GM20000 (cell line): ENCODE measurements at regions not wholly inside any gene's neighbourhood (a gene's known extent, or its start where the extent isn't known, plus 50 kb on each side); places are given as distances from the start of the nearest gene placed in this dataset.

Experiments used
- DNase-seq: peaks from one replicate; pipeline ENCODE4 v3.0.0; 2012; ENCODE audit warnings: low spot score
- CTCF ChIP-seq: IDR thresholded peaks from 2 replicates; pipeline ENCODE4 v1.5.1; 2012; ENCODE audit warnings: mild to moderate bottlenecking, control low read depth; ENCODE audit errors: extremely low read depth, missing control alignments

GRCh38 chr9:99445920-99446319, 223.8 kb downstream of the SEC61B start:
- no peak for TF ChIP-seq CTCF
- no peak for DNase-seq

- TF ChIP-seq CTCF: no peak
- DNase-seq: no peak
Measured at GRCh38 chr9:99447951-99448350, 225.9 kb downstream of the SEC61B start.

DNA sequence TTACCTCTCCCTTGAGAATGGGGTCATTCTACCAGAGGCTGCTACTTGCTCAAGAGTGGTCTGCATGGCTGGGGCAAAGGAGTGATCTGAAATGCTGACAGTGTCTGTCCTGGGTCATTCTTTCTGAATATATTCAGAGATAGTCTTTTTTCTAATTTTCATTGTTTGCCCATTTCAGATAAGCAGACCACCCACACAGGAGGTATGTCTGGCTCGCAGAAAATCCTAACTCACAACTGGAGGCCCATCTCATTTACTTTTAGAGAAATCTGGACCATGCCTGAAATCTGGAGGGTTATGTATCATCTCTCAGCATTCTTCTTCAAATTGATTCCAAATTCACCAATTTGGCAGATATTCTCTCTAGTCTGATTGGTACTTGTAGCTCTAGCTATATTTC, 227.6 kb downstream of the SEC61B start:
- no peak for DNase-seq
- TF ChIP-seq CTCF: no peak

GRCh38 chr9:99451112-99451606, 229.1 kb downstream of the SEC61B start:
- TF ChIP-seq CTCF: no peak
- no peak for DNase-seq

DNA sequence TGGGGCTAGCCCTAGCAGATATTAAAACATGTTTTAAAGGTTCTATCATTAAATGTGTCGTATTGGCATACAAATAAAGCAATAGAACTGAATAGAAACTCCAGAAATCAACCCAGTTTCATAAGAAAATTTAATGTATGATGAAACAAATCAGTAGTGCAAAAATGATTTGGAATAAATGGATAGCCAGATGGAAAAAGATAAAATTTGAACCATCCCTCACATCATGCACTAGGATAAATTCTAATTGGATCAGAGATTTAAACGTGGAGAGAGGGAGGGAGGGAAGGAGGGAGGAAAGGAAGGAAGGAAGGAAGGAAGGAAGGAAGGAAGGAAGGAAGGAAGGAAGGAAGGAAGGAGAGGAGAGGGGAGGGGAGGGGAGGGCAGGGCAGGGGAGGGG, 235.3 kb downstream of the SEC61B start:
- no peak for DNase-seq
- no peak for TF ChIP-seq CTCF

DNA sequence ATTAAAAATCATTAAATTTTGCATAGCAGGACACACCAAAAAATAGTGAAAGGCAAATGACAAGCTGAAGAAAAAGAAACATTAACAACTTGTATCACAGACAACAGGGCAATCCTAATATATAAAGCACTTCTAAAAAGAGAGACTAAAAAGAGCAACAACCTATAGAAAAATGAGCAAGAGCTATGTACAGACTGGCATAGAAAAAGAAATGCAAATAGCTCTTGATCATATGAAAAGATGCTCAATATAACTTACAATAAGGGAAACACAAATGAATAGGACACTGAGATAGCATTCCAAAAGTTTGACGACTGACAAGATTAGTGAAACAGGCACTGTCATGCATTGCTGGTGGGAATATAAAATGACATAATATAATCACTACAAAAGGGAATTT, 235.9 kb downstream of the SEC61B start:
- DNase-seq: no peak
- TF ChIP-seq CTCF: no peak

- TF ChIP-seq CTCF: no peak
- no peak for DNase-seq
Measured at GRCh38 chr9:99459919-99460318, 237.8 kb downstream of the SEC61B start.
